Kidney glomerular epithelial cell (primary cell): ENCODE measurements at regions not wholly inside any gene's neighbourhood (a gene's known extent, or its start where the extent isn't known, plus 50 kb on each side); places are given as distances from the start of the nearest gene placed in this dataset.
"Not testable (repeated sequence)": the region's sequence is repeated elsewhere in the genome, so short reads cannot be mapped to it uniquely, and the experiment has no call there.

Source experiments
- DNase-seq: peaks from one replicate; lab custom pipeline; 2025; lab: John Stamatoyannopoulos, UW

- DNase-seq: not testable (repeated sequence)
These were observed 1505.9 kb downstream of the UQCRFS1 start for GRCh38 chr19:27707026-27707425.

- DNase-seq: no peak
These were observed 1507.1 kb downstream of the UQCRFS1 start for GRCh38 chr19:27705896-27706295.

- no peak for DNase-seq
These were observed 1518.4 kb downstream of the UQCRFS1 start for GRCh38 chr19:27694361-27695055.

- no peak for DNase-seq
These were observed 1521.0 kb downstream of the UQCRFS1 start for GRCh38 chr19:27691991-27692390.

GRCh38 chr19:27689734-27690241, 1523.2 kb downstream of the UQCRFS1 start:
- DNase-seq: no peak

GRCh38 chr19:27684293-27684692, 1528.7 kb downstream of the UQCRFS1 start:
- DNase-seq: no peak

- no peak for DNase-seq
These were observed 1531.0 kb downstream of the UQCRFS1 start for GRCh38 chr19:27681972-27682371.

GRCh38 chr19:27679905-27680304, 1533.0 kb downstream of the UQCRFS1 start:
- no peak for DNase-seq

GRCh38 chr19:27679399-27679798, 1533.6 kb downstream of the UQCRFS1 start:
- DNase-seq: no peak

GRCh38 chr19:27676877-27677276, 1536.1 kb downstream of the UQCRFS1 start:
- DNase-seq: no peak

- no peak for DNase-seq
These were observed 1536.6 kb downstream of the UQCRFS1 start for GRCh38 chr19:27676334-27676733.

- DNase-seq: no peak
These were observed 1537.2 kb downstream of the UQCRFS1 start for GRCh38 chr19:27675771-27676170.

- no peak for DNase-seq
These were observed 1538.2 kb downstream of the UQCRFS1 start for GRCh38 chr19:27674701-27675100.

GRCh38 chr19:27673986-27674385, 1539.0 kb downstream of the UQCRFS1 start:
- no peak for DNase-seq

- DNase-seq: no peak
These were observed 1540.5 kb downstream of the UQCRFS1 start for GRCh38 chr19:27672309-27673047.

GRCh38 chr19:27671876-27672275, 1541.1 kb downstream of the UQCRFS1 start:
- no peak for DNase-seq

GRCh38 chr19:27660428-27660827, 1552.5 kb downstream of the UQCRFS1 start:
- DNase-seq: no peak

- DNase-seq: no peak
These were observed 1555.5 kb downstream of the UQCRFS1 start for GRCh38 chr19:27657271-27658051.

- DNase-seq: no peak
These were observed 1558.5 kb downstream of the UQCRFS1 start for GRCh38 chr19:27654266-27654990.

- no peak for DNase-seq
These were observed 1560.2 kb downstream of the UQCRFS1 start for GRCh38 chr19:27652796-27653195.

GRCh38 chr19:27652281-27652680, 1560.7 kb downstream of the UQCRFS1 start:
- DNase-seq: no peak

- no peak for DNase-seq
These were observed 1565.5 kb downstream of the UQCRFS1 start for GRCh38 chr19:27647423-27647822.
